22Rv1 (cell line): ENCODE measurements at regions not wholly inside any gene's neighbourhood (a gene's known extent, or its start where the extent isn't known, plus 50 kb on each side); places are given as distances from the start of the nearest gene placed in this dataset.
"Not testable (repeated sequence)": the region's sequence is repeated elsewhere in the genome, so short reads cannot be mapped to it uniquely, and the experiment has no call there.

Source experiments
- H3K27ac ChIP-seq: fragments of 450-650 bp; 2 replicates; pipeline ENCODE4 v1.5.1; 2017
- CTCF ChIP-seq: fragments of 450-650 bp; IDR thresholded peaks from 2 replicates; pipeline ENCODE4 v1.5.1; 2017; ENCODE audit warnings: mild to moderate bottlenecking
- ZFX ChIP-seq: fragments of 450-650 bp; IDR thresholded peaks from 2 replicates; pipeline ENCODE4 v1.6.1; 2017; ENCODE audit warnings: antibody characterized with exemption, borderline replicate concordance

GRCh38 chr1:228839656-228840055, 104.4 kb downstream of the RHOU start:
- H3K27ac ChIP-seq, result peak overlapping the region; percentile 98
- no peak for TF ChIP-seq ZFX
- no peak for TF ChIP-seq CTCF

GRCh38 chr1:228841632-228842031, 106.4 kb downstream of the RHOU start:
- H3K27ac ChIP-seq, result no peak overlapping the region
- TF ChIP-seq ZFX, result no peak

- H3K27ac ChIP-seq, result no peak overlapping the region
Measured at GRCh38 chr1:228842094-228842775, 107.0 kb downstream of the RHOU start.

GRCh38 chr1:228845101-228845500, 109.8 kb downstream of the RHOU start:
- H3K27ac ChIP-seq, result no peak overlapping the region
- TF ChIP-seq CTCF (no peak), ZFX (no peak)

More at GRCh38 chr1:228842094-228842775, 107.0 kb downstream of the RHOU start:
- TF ChIP-seq CTCF (no peak), ZFX (no peak)

GRCh38 chr1:228846952-228847351, 111.7 kb downstream of the RHOU start:
- H3K27ac ChIP-seq, result no peak overlapping the region
- TF ChIP-seq ZFX (no peak), CTCF (no peak)

- not testable (repeated sequence) for H3K27ac ChIP-seq
Measured at GRCh38 chr1:228847451-228847850, 112.2 kb downstream of the RHOU start.

GRCh38 chr1:228848406-228848805, 113.1 kb downstream of the RHOU start:
- TF ChIP-seq ZFX (no peak), CTCF (no peak)
- H3K27ac ChIP-seq, result peak overlapping the region; percentile 8; the same call in 1 of the 2 replicates

- H3K27ac ChIP-seq, result peak overlapping the region; percentile 8; the same call in 1 of the 2 replicates
- no peak for TF ChIP-seq ZFX
- TF ChIP-seq CTCF, result no peak
Measured at GRCh38 chr1:228849011-228849541, 113.8 kb downstream of the RHOU start.
